GM12878 (cell line): ENCODE measurements at regions not wholly inside any gene's neighbourhood (a gene's known extent, or its start where the extent isn't known, plus 50 kb on each side); places are given as distances from the start of the nearest gene placed in this dataset.

Source experiments
- ATAC-seq: fragments of 200-7000 bp; cut with Tn5 transposase; 3 replicates; pipeline ENCODE4 v1.9.1; 2020; ENCODE audit warnings: mild to moderate bottlenecking, moderate library complexity
- BruUV-seq: library from RNA; stranded (reverse); fragments of 400-500 nt; replicated peaks from 2 replicates; lab custom pipeline; 2021; lab: Mats Ljungman, UMichigan
- CTCF ChIA-PET: fragments of 300-600 bp; sonication (Branson Sonifier 250); formaldehyde crosslinking; extraction: SDS; loops from one replicate; lab custom pipeline; 2021; ENCODE audit warnings: inconsistent platforms; lab: Yijun Ruan, JAX
- POLR2A ChIA-PET: fragments of 350-600 bp; formaldehyde crosslinking; extraction: SDS; loops from one replicate; lab custom pipeline; 2021; ENCODE audit warnings: inconsistent platforms; lab: Charles Lee
- RAD21 ChIA-PET: fragments of 300-600 bp; sonication (Branson Sonifier 250); formaldehyde crosslinking; loops from one replicate; lab custom pipeline; 2023; ENCODE audit warnings: antibody characterized with exemption; ENCODE audit not compliant: unreplicated experiment; lab: Charles Lee
- SMC1A ChIA-PET: fragments of 300-600 bp; sonication (Branson Sonifier 250); formaldehyde crosslinking; loops from one replicate; lab custom pipeline; 2023; ENCODE audit not compliant: unreplicated experiment, uncharacterized antibody; lab: Charles Lee
- DNase-seq: peaks from one replicate; pipeline ENCODE4 v3.0.0-alpha.2; 2011; ENCODE audit warnings: low read depth, low spot score
- FAIRE-seq: peaks from 3 replicates; lab custom pipeline; 2011; peaks lifted over from hg19 to GRCh38; lab: Jason Lieb, UNC
- H2AFZ ChIP-seq: 2 replicates; pipeline ENCODE4 v1.6.0; 2011; ENCODE audit warnings: low read depth, low read length, control low read depth; ENCODE audit not compliant: control insufficient read depth
- H3K27ac ChIP-seq: 2 replicates; pipeline ENCODE4 v1.5.1; 2011; ENCODE audit warnings: control low read depth; ENCODE audit not compliant: control insufficient read depth, insufficient read depth
- H3K27me3 ChIP-seq, 2 experiments: replicated peaks in 1 of 2; 2 replicates each; pipeline versions ENCODE4 v1.6.0 to v1.6.1; 2011; ENCODE audit warnings: low read length in 1 of 2; ENCODE audit not compliant: control insufficient read depth in 2 of 2, insufficient read depth in 2 of 2
- H3K36me3 ChIP-seq, 2 experiments: 2 replicates each; pipeline ENCODE4 v1.5.1; 2011; ENCODE audit warnings: low read length in 1 of 2; ENCODE audit not compliant: control insufficient read depth in 2 of 2, insufficient read depth in 2 of 2
- H3K4me1 ChIP-seq: 2 replicates; pipeline ENCODE4 v1.6.1; 2011; ENCODE audit warnings: mild to moderate bottlenecking, low read length, moderate library complexity, mixed read lengths; ENCODE audit not compliant: control insufficient read depth, insufficient read depth
- H3K4me2 ChIP-seq: 2 replicates; pipeline ENCODE4 v1.6.0; 2011; ENCODE audit warnings: control low read depth; ENCODE audit not compliant: control insufficient read depth, insufficient read depth
- H3K4me3 ChIP-seq: fragments of 200-600 bp; sonication (generic); 2 replicates; pipeline ENCODE4 v1.5.1; 2016
- H3K79me2 ChIP-seq: 2 replicates; pipeline ENCODE4 v1.6.0; 2011; ENCODE audit warnings: low read length; ENCODE audit not compliant: control insufficient read depth, insufficient read depth
- H3K9ac ChIP-seq: 2 replicates; pipeline ENCODE4 v1.8.0; 2011; ENCODE audit warnings: low read length, control low read depth, mixed read lengths; ENCODE audit not compliant: control insufficient read depth, insufficient read depth
- H3K9me3 ChIP-seq: replicated peaks from 3 replicates; pipeline ENCODE4 v1.5.1; 2011; ENCODE audit warnings: mild to moderate bottlenecking, low read length; ENCODE audit not compliant: control insufficient read depth, insufficient read depth
- H4K20me1 ChIP-seq: 2 replicates; pipeline ENCODE4 v1.6.0; 2011; ENCODE audit not compliant: control insufficient read depth, insufficient read depth
- CHD2 ChIP-seq: IDR thresholded peaks from 2 replicates; pipeline ENCODE4 v1.6.1; 2011; ENCODE audit warnings: low read depth, low read length, improper control_type of control experiment, borderline replicate concordance
- CREB1 ChIP-seq: IDR thresholded peaks from 2 replicates; pipeline ENCODE4 v1.6.1; 2012; ENCODE audit warnings: low read depth, mild to moderate bottlenecking, inconsistent platforms
- EP300 ChIP-seq, 2 experiments: fragments of 150-350 bp in 1 of 2; IDR thresholded peaks; 2 replicates each; pipeline ENCODE4 v1.6.1; 2011 to 2012; ENCODE audit warnings: low read depth in 2 of 2, low read length in 2 of 2, borderline replicate concordance in 1 of 2, improper control_type of control experiment in 1 of 2, inconsistent platforms in 1 of 2; ENCODE audit not compliant: control insufficient read depth in 1 of 2
- HDAC6 ChIP-seq: fragments of 200-600 bp; sonication (generic); IDR thresholded peaks from one replicate; pipeline ENCODE4 v1.8.0; 2017; ENCODE audit warnings: antibody characterized with exemption; ENCODE audit not compliant: unreplicated experiment
- MTA3 ChIP-seq: IDR thresholded peaks from 2 replicates; pipeline ENCODE4 v1.6.1; 2012; ENCODE audit warnings: low read length, inconsistent platforms, borderline replicate concordance
- MYB ChIP-seq: fragments of 150-350 bp; IDR thresholded peaks from 2 replicates; pipeline ENCODE4 v1.6.1; 2014; ENCODE audit warnings: mild to moderate bottlenecking, low read depth, low read length, borderline replicate concordance
- SIN3A ChIP-seq: IDR thresholded peaks from 2 replicates; pipeline ENCODE4 v1.6.1; 2012; ENCODE audit warnings: low read depth, low read length, improper control_type of control experiment
- SIX5 ChIP-seq: IDR thresholded peaks from 2 replicates; pipeline ENCODE4 v1.6.1; 2011; ENCODE audit warnings: mild to moderate bottlenecking, low read depth, low read length, moderate library complexity; ENCODE audit not compliant: severe bottlenecking
- SUZ12 ChIP-seq: fragments of 200-600 bp; sonication (generic); IDR thresholded peaks from one replicate; pipeline ENCODE4 v1.6.1; 2018; ENCODE audit warnings: antibody characterized with exemption, mild to moderate bottlenecking; ENCODE audit not compliant: unreplicated experiment
- TCF3 ChIP-seq: IDR thresholded peaks from 2 replicates; pipeline ENCODE4 v1.6.1; 2012; ENCODE audit warnings: low read depth, mild to moderate bottlenecking, low read length, borderline replicate concordance; ENCODE audit not compliant: insufficient read depth
- WGBS: methylation state at CpG from one replicate; pipeline ENCODE4 v1.1.6; 2016; ENCODE audit warnings: low lambda C conversion rate; ENCODE audit not compliant: insufficient replicate concordance, insufficient coverage; ENCODE audit errors: missing lambda C conversion rate; 5-methylcytosine and 5-hydroxymethylcytosine counted together
- in situ Hi-C: fragments of 300-500 bp; cut with MboI; formaldehyde crosslinking; loops from 9 replicates; pipeline ENCODE4 v1.14.3; 2018; ENCODE audit warnings: mixed read lengths
- intact Hi-C: fragments of 100-400 bp; cut with micrococcal nuclease; formaldehyde crosslinking; loops from one replicate; pipeline ENCODE4 v1.14.2; 2022; ENCODE audit not compliant: unreplicated experiment
- TF ChIP-seq, protein P1 (sequence below): IDR thresholded peaks from 2 replicates; pipeline ENCODE4 v1.6.1; 2011; ENCODE audit warnings: borderline replicate concordance, low read depth, mild to moderate bottlenecking, moderate library complexity, mixed read lengths, low read length; ENCODE audit not compliant: insufficient read depth; ENCODE audit errors: extremely low read length
- TF ChIP-seq, protein P2 (sequence below): fragments of 450-650 bp; formaldehyde crosslinking; IDR thresholded peaks from 2 replicates; pipeline ENCODE4 v1.4.0; 2022; ENCODE audit warnings: mild to moderate bottlenecking, moderate library complexity
- TF ChIP-seq, protein P3 (sequence below): IDR thresholded peaks from 2 replicates; pipeline ENCODE4 v1.6.1; 2012; ENCODE audit warnings: improper control_type of control experiment, low read depth, low read length; ENCODE audit not compliant: insufficient replicate concordance

DNA sequence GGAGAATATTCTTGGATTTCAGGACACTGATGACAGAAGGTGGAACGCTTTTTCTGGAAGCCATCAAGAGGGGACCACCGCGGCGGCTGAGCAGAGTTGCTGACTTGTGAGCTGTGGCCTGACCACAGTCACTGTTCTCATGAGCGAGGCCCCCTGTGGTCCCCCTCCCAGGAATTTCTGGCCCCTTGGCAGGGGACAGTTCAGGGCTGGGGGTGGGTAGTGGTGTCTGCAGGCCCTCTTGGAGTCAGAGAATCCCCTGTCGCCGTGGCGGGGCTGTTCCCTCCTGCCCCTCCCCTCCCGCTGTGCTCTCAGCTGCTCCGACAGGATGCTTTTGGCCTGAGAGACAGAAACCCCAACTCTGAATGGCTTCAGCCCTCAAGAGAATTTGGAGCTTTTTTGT lies 292.0 kb downstream of the SEC14L1 start:
- Histone ChIP-seq H3K27ac (no peak overlapping the region), H3K4me3 (no peak overlapping the region), H3K36me3 (peaks cover 0 to 6% of the 10 kb centered on the region in 2 experiments; a peak in 2 of 4 replicates), H3K79me2 (peaks cover 47% of the 10 kb centered on the region), H3K9me3 (no peaks in the 10 kb centered on the region), H3K4me1 (peaks cover 73% of the 10 kb centered on the region), H2AFZ (no peak overlapping the region), H3K27me3 (no peaks in the 10 kb centered on the region), H3K4me2 (no peak overlapping the region), H3K9ac (no peak overlapping the region), H4K20me1 (peaks cover 4% of the 10 kb centered on the region; the same call in 1 of the 2 replicates)
- FAIRE-seq (no peak), DNase-seq (no peak), ATAC-seq (no peak)
- in situ Hi-C loops (loop anchor here (25.0 kb wide), 1 partner anchor 95 kb away; no protein-coding TSS in a partner anchor), intact Hi-C loops (no loop called here)
- WGBS, result 98% methylated on average over 10 of the region's 10 CpGs
- BruUV-seq, result no TSS peak
- ChIA-PET RAD21 (interaction anchor here (1.2 to 5.9 kb wide), 2 partner anchors 8 to 12 kb away, joined by 3 to 52 read pairs; no protein-coding TSS in a partner anchor), CTCF (interaction anchor here (0.9 to 4.8 kb wide), 4 partner anchors 9 to 102 kb away, joined by 3 to 99 read pairs (median 8); no protein-coding TSS in a partner anchor), SMC1A (interaction anchor here (0.8 to 6.7 kb wide), 4 partner anchors 7 to 64 kb away, joined by 3 to 60 read pairs (median 22); no protein-coding TSS in a partner anchor), POLR2A (no interaction called here)
- TF ChIP-seq SUZ12, result no peak
- TF ChIP-seq, protein P1, sequence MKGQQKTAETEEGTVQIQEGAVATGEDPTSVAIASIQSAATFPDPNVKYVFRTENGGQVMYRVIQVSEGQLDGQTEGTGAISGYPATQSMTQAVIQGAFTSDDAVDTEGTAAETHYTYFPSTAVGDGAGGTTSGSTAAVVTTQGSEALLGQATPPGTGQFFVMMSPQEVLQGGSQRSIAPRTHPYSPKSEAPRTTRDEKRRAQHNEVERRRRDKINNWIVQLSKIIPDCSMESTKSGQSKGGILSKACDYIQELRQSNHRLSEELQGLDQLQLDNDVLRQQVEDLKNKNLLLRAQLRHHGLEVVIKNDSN, result no peak
- no peak for TF ChIP-seq TCF3
- no peak for TF ChIP-seq MTA3
- TF ChIP-seq, protein P2, sequence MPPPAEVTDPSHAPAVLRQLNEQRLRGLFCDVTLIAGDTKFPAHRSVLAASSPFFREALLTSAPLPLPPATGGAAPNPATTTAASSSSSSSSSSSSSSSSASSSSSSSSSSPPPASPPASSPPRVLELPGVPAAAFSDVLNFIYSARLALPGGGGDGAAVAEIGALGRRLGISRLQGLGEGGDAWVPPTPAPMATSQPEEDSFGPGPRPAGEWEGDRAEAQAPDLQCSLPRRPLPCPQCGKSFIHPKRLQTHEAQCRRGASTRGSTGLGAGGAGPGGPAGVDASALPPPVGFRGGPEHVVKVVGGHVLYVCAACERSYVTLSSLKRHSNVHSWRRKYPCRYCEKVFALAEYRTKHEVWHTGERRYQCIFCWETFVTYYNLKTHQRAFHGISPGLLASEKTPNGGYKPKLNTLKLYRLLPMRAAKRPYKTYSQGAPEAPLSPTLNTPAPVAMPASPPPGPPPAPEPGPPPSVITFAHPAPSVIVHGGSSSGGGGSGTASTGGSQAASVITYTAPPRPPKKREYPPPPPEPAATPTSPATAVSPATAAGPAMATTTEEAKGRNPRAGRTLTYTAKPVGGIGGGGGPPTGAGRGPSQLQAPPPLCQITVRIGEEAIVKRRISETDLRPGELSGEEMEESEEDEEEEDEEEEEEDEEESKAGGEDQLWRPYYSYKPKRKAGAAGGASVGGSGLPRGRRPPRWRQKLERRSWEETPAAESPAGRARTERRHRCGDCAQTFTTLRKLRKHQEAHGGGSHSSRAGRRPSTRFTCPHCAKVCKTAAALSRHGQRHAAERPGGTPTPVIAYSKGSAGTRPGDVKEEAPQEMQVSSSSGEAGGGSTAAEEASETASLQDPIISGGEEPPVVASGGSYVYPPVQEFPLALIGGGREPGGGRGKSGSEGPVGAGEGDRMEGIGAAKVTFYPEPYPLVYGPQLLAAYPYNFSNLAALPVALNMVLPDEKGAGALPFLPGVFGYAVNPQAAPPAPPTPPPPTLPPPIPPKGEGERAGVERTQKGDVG, result no peak
- TF ChIP-seq CREB1, result no peak
- TF ChIP-seq SIN3A, result no peak
- no peak for TF ChIP-seq SIX5
- TF ChIP-seq, protein P3, sequence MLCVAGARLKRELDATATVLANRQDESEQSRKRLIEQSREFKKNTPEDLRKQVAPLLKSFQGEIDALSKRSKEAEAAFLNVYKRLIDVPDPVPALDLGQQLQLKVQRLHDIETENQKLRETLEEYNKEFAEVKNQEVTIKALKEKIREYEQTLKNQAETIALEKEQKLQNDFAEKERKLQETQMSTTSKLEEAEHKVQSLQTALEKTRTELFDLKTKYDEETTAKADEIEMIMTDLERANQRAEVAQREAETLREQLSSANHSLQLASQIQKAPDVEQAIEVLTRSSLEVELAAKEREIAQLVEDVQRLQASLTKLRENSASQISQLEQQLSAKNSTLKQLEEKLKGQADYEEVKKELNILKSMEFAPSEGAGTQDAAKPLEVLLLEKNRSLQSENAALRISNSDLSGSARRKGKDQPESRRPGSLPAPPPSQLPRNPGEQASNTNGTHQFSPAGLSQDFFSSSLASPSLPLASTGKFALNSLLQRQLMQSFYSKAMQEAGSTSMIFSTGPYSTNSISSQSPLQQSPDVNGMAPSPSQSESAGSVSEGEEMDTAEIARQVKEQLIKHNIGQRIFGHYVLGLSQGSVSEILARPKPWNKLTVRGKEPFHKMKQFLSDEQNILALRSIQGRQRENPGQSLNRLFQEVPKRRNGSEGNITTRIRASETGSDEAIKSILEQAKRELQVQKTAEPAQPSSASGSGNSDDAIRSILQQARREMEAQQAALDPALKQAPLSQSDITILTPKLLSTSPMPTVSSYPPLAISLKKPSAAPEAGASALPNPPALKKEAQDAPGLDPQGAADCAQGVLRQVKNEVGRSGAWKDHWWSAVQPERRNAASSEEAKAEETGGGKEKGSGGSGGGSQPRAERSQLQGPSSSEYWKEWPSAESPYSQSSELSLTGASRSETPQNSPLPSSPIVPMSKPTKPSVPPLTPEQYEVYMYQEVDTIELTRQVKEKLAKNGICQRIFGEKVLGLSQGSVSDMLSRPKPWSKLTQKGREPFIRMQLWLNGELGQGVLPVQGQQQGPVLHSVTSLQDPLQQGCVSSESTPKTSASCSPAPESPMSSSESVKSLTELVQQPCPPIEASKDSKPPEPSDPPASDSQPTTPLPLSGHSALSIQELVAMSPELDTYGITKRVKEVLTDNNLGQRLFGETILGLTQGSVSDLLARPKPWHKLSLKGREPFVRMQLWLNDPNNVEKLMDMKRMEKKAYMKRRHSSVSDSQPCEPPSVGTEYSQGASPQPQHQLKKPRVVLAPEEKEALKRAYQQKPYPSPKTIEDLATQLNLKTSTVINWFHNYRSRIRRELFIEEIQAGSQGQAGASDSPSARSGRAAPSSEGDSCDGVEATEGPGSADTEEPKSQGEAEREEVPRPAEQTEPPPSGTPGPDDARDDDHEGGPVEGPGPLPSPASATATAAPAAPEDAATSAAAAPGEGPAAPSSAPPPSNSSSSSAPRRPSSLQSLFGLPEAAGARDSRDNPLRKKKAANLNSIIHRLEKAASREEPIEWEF, result no peak
- TF ChIP-seq CHD2, result no peak
- TF ChIP-seq EP300 (IDR thresholded peaks at IDR 0.05; ENCODE audit: borderline replicate concordance in 1 of 2, control insufficient read depth in 1 of 2, low read depth in 2 of 2, low read length in 2 of 2), result no peak
- TF ChIP-seq MYB, result no peak
- TF ChIP-seq HDAC6, result no peak
